Panc1 (cell line): ENCODE measurements at regions not wholly inside any gene's neighbourhood (a gene's known extent, or its start where the extent isn't known, plus 50 kb on each side); places are given as distances from the start of the nearest gene placed in this dataset.
"Not testable (repeated sequence)": the region's sequence is repeated elsewhere in the genome, so short reads cannot be mapped to it uniquely, and the experiment has no call there.

ENCODE experiments used
- POLR2AphosphoS5 ChIP-seq: IDR thresholded peaks from 2 replicates; pipeline ENCODE4 v1.6.1; 2012; ENCODE audit warnings: mild to moderate bottlenecking, low read depth, low read length, moderate library complexity
- SIN3A ChIP-seq: IDR thresholded peaks from 2 replicates; pipeline ENCODE4 v1.6.1; 2012; ENCODE audit warnings: low read depth, mild to moderate bottlenecking, low read length, moderate library complexity, borderline replicate concordance; ENCODE audit not compliant: insufficient read depth
- TCF7L2 ChIP-seq: IDR thresholded peaks from 2 replicates; pipeline ENCODE4 v1.6.1; 2011; ENCODE audit warnings: mild to moderate bottlenecking, low read depth, low read length, inconsistent platforms
- TF ChIP-seq, protein P1 (sequence below): fragments of 450-650 bp; IDR thresholded peaks from 2 replicates; pipeline ENCODE4 v1.5.1; 2017; ENCODE audit warnings: mild to moderate bottlenecking
- TF ChIP-seq, protein P2 (sequence below), 2 experiments: IDR thresholded peaks; 2 replicates each; pipeline ENCODE4 v1.6.1; 2011 to 2012; ENCODE audit warnings: low read depth in 2 of 2, control low read depth in 1 of 2, low read length in 1 of 2, mild to moderate bottlenecking in 1 of 2, moderate library complexity in 1 of 2; ENCODE audit not compliant: insufficient read depth in 1 of 2

DNA sequence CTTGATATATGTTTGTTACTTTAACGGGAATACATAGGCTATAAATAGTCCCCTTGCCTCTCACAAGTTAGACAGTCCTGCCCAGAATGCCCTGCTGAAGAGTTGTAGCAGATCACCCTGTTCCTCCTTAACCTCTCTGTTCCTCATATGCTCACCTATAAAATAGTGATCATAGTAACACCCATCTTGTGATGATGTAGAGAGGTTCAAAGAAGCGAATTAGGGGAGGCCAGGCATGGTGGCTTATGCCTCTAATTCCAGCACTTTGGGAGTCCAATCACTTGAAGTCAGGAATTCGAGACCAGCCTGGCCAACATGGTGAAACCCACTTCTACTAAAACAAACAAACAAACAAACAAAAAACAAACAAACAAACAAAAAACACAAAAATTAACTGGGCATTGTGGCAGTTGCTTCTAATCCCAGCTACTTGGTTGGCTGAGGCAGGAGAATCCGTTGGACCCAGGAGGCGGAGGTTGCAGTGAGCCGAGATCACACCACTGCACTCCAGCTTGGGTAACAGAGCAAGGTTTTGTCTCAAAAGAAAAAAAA lies 518.5 kb upstream of the TPTE start:
- TF ChIP-seq TCF7L2, POLR2AphosphoS5, SIN3A: not testable (repeated sequence)
- TF ChIP-seq, protein P1, sequence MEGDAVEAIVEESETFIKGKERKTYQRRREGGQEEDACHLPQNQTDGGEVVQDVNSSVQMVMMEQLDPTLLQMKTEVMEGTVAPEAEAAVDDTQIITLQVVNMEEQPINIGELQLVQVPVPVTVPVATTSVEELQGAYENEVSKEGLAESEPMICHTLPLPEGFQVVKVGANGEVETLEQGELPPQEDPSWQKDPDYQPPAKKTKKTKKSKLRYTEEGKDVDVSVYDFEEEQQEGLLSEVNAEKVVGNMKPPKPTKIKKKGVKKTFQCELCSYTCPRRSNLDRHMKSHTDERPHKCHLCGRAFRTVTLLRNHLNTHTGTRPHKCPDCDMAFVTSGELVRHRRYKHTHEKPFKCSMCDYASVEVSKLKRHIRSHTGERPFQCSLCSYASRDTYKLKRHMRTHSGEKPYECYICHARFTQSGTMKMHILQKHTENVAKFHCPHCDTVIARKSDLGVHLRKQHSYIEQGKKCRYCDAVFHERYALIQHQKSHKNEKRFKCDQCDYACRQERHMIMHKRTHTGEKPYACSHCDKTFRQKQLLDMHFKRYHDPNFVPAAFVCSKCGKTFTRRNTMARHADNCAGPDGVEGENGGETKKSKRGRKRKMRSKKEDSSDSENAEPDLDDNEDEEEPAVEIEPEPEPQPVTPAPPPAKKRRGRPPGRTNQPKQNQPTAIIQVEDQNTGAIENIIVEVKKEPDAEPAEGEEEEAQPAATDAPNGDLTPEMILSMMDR: not testable (repeated sequence)
- TF ChIP-seq, protein P2, sequence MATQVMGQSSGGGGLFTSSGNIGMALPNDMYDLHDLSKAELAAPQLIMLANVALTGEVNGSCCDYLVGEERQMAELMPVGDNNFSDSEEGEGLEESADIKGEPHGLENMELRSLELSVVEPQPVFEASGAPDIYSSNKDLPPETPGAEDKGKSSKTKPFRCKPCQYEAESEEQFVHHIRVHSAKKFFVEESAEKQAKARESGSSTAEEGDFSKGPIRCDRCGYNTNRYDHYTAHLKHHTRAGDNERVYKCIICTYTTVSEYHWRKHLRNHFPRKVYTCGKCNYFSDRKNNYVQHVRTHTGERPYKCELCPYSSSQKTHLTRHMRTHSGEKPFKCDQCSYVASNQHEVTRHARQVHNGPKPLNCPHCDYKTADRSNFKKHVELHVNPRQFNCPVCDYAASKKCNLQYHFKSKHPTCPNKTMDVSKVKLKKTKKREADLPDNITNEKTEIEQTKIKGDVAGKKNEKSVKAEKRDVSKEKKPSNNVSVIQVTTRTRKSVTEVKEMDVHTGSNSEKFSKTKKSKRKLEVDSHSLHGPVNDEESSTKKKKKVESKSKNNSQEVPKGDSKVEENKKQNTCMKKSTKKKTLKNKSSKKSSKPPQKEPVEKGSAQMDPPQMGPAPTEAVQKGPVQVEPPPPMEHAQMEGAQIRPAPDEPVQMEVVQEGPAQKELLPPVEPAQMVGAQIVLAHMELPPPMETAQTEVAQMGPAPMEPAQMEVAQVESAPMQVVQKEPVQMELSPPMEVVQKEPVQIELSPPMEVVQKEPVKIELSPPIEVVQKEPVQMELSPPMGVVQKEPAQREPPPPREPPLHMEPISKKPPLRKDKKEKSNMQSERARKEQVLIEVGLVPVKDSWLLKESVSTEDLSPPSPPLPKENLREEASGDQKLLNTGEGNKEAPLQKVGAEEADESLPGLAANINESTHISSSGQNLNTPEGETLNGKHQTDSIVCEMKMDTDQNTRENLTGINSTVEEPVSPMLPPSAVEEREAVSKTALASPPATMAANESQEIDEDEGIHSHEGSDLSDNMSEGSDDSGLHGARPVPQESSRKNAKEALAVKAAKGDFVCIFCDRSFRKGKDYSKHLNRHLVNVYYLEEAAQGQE (IDR thresholded peaks at IDR 0.05; ENCODE audit: insufficient read depth in 1 of 2, low read depth in 2 of 2, low read length in 1 of 2): not testable (repeated sequence)
